Esophagus squamous epithelium (tissue), 4 donors: ENCODE measurements at regions not wholly inside any gene's neighbourhood (a gene's known extent, or its start where the extent isn't known, plus 50 kb on each side); places are given as distances from the start of the nearest gene placed in this dataset.

Experiments used
- CTCF ChIP-seq, 6 experiments: fragments of 450-650 bp in 4 of 6; fragments of 200-600 bp in 2 of 6; sonication (generic) in 2 of 6; IDR thresholded peaks; one replicate each; pipeline ENCODE4 v1.5.1; 2016 to 2019; ENCODE audit warnings: antibody characterized with exemption in 6 of 6, mild to moderate bottlenecking in 4 of 6, moderate library complexity in 4 of 6
- POLR2A ChIP-seq, 4 donors: fragments of 450-650 bp; IDR thresholded peaks; one replicate each; pipeline ENCODE4 v1.6.1; 2017; ENCODE audit warnings: antibody characterized with exemption in 4 of 4, mild to moderate bottlenecking in 4 of 4, moderate library complexity in 3 of 4

- TF ChIP-seq CTCF (IDR thresholded peaks at IDR 0.05) (no peak), POLR2A (IDR thresholded peaks at IDR 0.05) (no peak)
Observed at GRCh38 chr1:238753252-238753651, 633.1 kb upstream of the CHRM3 start.
